ENCODE measurements at regions not wholly inside any gene's neighbourhood (a gene's known extent, or its start where the extent isn't known, plus 50 kb on each side); places are given as distances from the start of the nearest gene placed in this dataset.
A peak's percentile ranks its signal among the peaks of the same experiment; 100 is the strongest.

DNA sequence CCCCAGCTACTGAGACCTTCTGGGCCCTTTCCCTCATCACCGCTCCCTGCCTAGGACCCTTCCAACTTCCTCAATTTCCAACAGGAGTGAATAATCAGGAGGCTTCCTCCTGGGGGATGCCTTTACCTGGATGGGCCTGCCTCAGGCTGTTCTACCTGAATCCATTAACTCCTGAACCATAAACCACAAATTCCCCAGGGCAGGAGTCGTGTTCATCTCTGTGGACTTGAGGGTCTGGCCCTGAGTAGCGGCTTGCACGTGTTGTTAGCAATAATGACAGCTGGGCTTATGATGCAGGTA lies 105.1 kb upstream of the GPR26 start:
- Histone ChIP-seq H4K5ac (ENCODE audit: insufficient read length, low read depth, low read length) (no peak overlapping the region), H2BK12ac (ENCODE audit: insufficient read length, low read depth, low read length) (no peak overlapping the region), H3T11ph (ENCODE audit: low read length) (no peak overlapping the region), H3K9me3 (ENCODE audit: control insufficient read depth, low read depth, low read length) (no peaks in the 10 kb centered on the region), H4K8ac (replicated peaks; ENCODE audit: insufficient read length, low read depth, low read length) (no peak overlapping the region), H3K23ac (ENCODE audit: insufficient read length, low read depth, low read length) (no peak overlapping the region), H3K14ac (ENCODE audit: insufficient read depth, low read length) (no peak overlapping the region; the same call in 1 of the 2 replicates), H3K27ac (ENCODE audit: insufficient read length, low read depth, low read length) (no peak overlapping the region), H2BK5ac (ENCODE audit: insufficient read length, low read length) (no peak overlapping the region), H2BK120ac (ENCODE audit: low read depth, low read length, poor library complexity, severe bottlenecking) (no peak overlapping the region), H3K18ac (ENCODE audit: insufficient read length, low read depth, low read length) (no peak overlapping the region), H3K9ac (ENCODE audit: extremely low read depth, insufficient read length, low read length) (no peak overlapping the region), H3K79me1 (ENCODE audit: insufficient read depth, low read depth, low read length, poor library complexity, severe bottlenecking) (no peaks in the 10 kb centered on the region), H3K56ac (ENCODE audit: insufficient read length, low read depth, low read length) (no peak overlapping the region), H2BK20ac (ENCODE audit: low read depth, low read length, poor library complexity, severe bottlenecking) (no peak overlapping the region), H2AFZ (ENCODE audit: low read length) (no peak overlapping the region), H4K20me1 (ENCODE audit: control insufficient read depth, insufficient read depth, insufficient read length) (no peaks in the 10 kb centered on the region), H3K4me2 (ENCODE audit: insufficient read depth, insufficient read length, low read length) (no peak overlapping the region), H4K91ac (ENCODE audit: insufficient read length, low read depth, low read length) (no peak overlapping the region), H3K23me2 (ENCODE audit: insufficient read length, low read depth, low read length, poor library complexity, severe bottlenecking) (no peaks in the 10 kb centered on the region), H3K4ac (ENCODE audit: low read depth, low read length) (no peak overlapping the region), H3K27me3 (ENCODE audit: insufficient read depth, low read length) (no peaks in the 10 kb centered on the region), H3K79me2 (ENCODE audit: insufficient read depth, low read length) (no peaks in the 10 kb centered on the region), H2AK5ac (ENCODE audit: insufficient read length, low read length) (no peak overlapping the region), H3K4me1 (ENCODE audit: insufficient read depth, low read length) (no peaks in the 10 kb centered on the region), H2BK15ac (ENCODE audit: low read depth, low read length) (no peak overlapping the region)
- H3K9me3 Mint-ChIP-seq: no peaks in the 10 kb centered on the region; a peak in 1 of 5 replicates
- no peak overlapping the region for H3K4me3 Mint-ChIP-seq
- WGBS (ENCODE audit: extremely low coverage, insufficient read length, low lambda C conversion rate): no CpG with 5 or more reads among the region's 4 CpGs
- H3K27me3 Mint-ChIP-seq (ENCODE audit: low read depth): peaks cover 9% of the 10 kb centered on the region
- no peak overlapping the region for H3K27ac Mint-ChIP-seq
- no peaks in the 10 kb centered on the region for H3K36me3 Mint-ChIP-seq (ENCODE audit: insufficient read depth in 1 of 3, low read depth in 3 of 3)
- TF ChIP-seq CTCF (conservative IDR thresholded peaks at IDR 0.05): no peak
- peaks cover 2 to 10% of the 10 kb centered on the region in 2 experiments; a peak in 1 of 4 replicates for H3K4me1 Mint-ChIP-seq
- peak; percentile 18 for DNase-seq

Measured in H9 (cell line).